WTC11 (cell line): ENCODE measurements at regions not wholly inside any gene's neighbourhood (a gene's known extent, or its start where the extent isn't known, plus 50 kb on each side); places are given as distances from the start of the nearest gene placed in this dataset.

ENCODE experiments used
- CREB1 ChIP-seq: sonication (generic); formaldehyde crosslinking; IDR thresholded peaks from 2 replicates; pipeline ENCODE4 v1.8.0; 2023; ENCODE audit warnings: mild to moderate bottlenecking, missing genetic modification reagents
- ELF4 ChIP-seq: sonication (generic); formaldehyde crosslinking; IDR thresholded peaks from 2 replicates; pipeline ENCODE4 v1.8.1; 2022; ENCODE audit warnings: low read depth, mild to moderate bottlenecking, moderate library complexity, missing genetic modification reagents
- FOXJ3 ChIP-seq: sonication (generic); formaldehyde crosslinking; IDR thresholded peaks from 2 replicates; pipeline ENCODE4 v1.9.0; 2021; ENCODE audit warnings: missing genetic modification reagents, mild to moderate bottlenecking, borderline replicate concordance
- FOXP1 ChIP-seq: sonication (generic); formaldehyde crosslinking; IDR thresholded peaks from 2 replicates; pipeline ENCODE4 v1.8.0; 2022; ENCODE audit warnings: missing genetic modification reagents, mild to moderate bottlenecking, moderate library complexity, borderline replicate concordance
- TCF7 ChIP-seq: sonication (generic); formaldehyde crosslinking; IDR thresholded peaks from 2 replicates; pipeline ENCODE4 v1.8.0; 2022; ENCODE audit warnings: mild to moderate bottlenecking, low read depth, missing genetic modification reagents, moderate library complexity
- TEAD1 ChIP-seq: sonication (generic); formaldehyde crosslinking; IDR thresholded peaks from 2 replicates; pipeline ENCODE4 v1.8.0; 2022; ENCODE audit warnings: mild to moderate bottlenecking, missing genetic modification reagents
- ZNF121 ChIP-seq: sonication (generic); formaldehyde crosslinking; IDR thresholded peaks from 2 replicates; pipeline ENCODE4 v1.8.0; 2023; ENCODE audit warnings: missing genetic modification reagents
- TF ChIP-seq, protein P1 (sequence below): fragments of 200-600 bp; IDR thresholded peaks from 2 replicates; pipeline ENCODE4 v1.8.0; 2022; ENCODE audit warnings: antibody characterized with exemption
- TF ChIP-seq, protein P2 (sequence below): sonication (generic); formaldehyde crosslinking; IDR thresholded peaks from 2 replicates; pipeline ENCODE4 v1.8.1; 2022; ENCODE audit warnings: low read depth, mild to moderate bottlenecking, moderate library complexity, missing genetic modification reagents, borderline replicate concordance
- TF ChIP-seq, protein P3 (sequence below): sonication (generic); formaldehyde crosslinking; IDR thresholded peaks from 2 replicates; pipeline ENCODE4 v1.8.1; 2023; ENCODE audit warnings: mild to moderate bottlenecking, missing genetic modification reagents, moderate library complexity
- TF ChIP-seq, protein P4 (sequence below): sonication (generic); formaldehyde crosslinking; conservative IDR thresholded peaks from 2 replicates; pipeline ENCODE4 v1.8.1; 2022; ENCODE audit warnings: mild to moderate bottlenecking, missing genetic modification reagents

DNA sequence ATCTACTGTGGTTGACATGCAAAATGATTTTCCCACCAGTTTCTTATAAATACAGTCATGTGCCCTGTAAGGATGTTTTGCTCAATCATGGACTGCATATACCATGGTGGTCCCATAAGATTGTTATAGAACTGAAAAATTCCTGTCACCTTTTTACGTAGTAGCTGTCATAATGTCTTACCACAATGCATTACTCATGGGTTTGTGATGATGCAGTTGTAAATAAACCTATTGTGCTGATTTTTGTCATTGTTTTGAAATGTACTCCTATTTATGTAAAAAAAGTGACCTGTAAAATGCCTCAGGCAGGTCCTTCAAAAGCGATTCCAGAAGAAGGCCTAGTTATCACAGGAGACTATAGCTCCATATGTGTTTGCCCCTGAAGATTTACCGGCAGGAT lies 695.4 kb upstream of the KIF2B start:
- TF ChIP-seq, protein P1, sequence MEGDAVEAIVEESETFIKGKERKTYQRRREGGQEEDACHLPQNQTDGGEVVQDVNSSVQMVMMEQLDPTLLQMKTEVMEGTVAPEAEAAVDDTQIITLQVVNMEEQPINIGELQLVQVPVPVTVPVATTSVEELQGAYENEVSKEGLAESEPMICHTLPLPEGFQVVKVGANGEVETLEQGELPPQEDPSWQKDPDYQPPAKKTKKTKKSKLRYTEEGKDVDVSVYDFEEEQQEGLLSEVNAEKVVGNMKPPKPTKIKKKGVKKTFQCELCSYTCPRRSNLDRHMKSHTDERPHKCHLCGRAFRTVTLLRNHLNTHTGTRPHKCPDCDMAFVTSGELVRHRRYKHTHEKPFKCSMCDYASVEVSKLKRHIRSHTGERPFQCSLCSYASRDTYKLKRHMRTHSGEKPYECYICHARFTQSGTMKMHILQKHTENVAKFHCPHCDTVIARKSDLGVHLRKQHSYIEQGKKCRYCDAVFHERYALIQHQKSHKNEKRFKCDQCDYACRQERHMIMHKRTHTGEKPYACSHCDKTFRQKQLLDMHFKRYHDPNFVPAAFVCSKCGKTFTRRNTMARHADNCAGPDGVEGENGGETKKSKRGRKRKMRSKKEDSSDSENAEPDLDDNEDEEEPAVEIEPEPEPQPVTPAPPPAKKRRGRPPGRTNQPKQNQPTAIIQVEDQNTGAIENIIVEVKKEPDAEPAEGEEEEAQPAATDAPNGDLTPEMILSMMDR: no peak
- TF ChIP-seq FOXJ3 (no peak), ZNF121 (no peak), ELF4 (CRISPR knock-in tag) (no peak), CREB1 (CRISPR knock-in tag) (no peak), TCF7 (CRISPR knock-in tag) (no peak), TEAD1 (CRISPR knock-in tag) (no peak), FOXP1 (CRISPR knock-in tag) (no peak)
- TF ChIP-seq, protein P2, sequence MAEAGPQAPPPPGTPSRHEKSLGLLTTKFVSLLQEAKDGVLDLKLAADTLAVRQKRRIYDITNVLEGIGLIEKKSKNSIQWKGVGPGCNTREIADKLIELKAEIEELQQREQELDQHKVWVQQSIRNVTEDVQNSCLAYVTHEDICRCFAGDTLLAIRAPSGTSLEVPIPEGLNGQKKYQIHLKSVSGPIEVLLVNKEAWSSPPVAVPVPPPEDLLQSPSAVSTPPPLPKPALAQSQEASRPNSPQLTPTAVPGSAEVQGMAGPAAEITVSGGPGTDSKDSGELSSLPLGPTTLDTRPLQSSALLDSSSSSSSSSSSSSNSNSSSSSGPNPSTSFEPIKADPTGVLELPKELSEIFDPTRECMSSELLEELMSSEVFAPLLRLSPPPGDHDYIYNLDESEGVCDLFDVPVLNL (CRISPR knock-in tag): no peak
- TF ChIP-seq, protein P3, sequence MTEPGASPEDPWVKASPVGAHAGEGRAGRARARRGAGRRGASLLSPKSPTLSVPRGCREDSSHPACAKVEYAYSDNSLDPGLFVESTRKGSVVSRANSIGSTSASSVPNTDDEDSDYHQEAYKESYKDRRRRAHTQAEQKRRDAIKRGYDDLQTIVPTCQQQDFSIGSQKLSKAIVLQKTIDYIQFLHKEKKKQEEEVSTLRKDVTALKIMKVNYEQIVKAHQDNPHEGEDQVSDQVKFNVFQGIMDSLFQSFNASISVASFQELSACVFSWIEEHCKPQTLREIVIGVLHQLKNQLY (CRISPR knock-in tag): no peak
- TF ChIP-seq, protein P4, sequence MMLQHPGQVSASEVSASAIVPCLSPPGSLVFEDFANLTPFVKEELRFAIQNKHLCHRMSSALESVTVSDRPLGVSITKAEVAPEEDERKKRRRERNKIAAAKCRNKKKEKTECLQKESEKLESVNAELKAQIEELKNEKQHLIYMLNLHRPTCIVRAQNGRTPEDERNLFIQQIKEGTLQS: no peak
